HK-2 (cell line): ENCODE measurements at regions not wholly inside any gene's neighbourhood (a gene's known extent, or its start where the extent isn't known, plus 50 kb on each side); places are given as distances from the start of the nearest gene placed in this dataset.

Experiments used
- DNase-seq: peaks from one replicate; pipeline ENCODE4 v3.0.0-alpha.2; 2018; ENCODE audit not compliant: unreplicated experiment

DNA sequence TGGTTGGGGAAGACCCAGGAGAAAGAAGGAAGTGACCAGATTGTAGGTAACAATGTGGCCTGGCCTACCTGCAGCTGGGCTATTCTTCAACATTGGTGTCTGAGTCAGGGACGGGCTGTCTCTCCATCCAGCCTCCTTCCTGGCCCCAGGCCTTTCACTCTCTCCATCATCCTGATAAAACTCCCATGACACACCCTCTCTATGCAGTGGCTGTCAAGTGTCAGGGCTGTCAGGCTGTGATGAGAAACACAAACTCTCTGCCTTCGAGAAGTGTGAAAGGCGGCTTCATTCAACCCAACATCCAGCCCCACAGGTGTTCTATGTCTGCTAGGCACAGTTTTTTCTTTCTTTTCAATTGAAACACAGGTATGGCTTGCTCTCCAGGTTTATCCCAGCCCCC, 153.3 kb upstream of the VSTM2B start:
- DNase-seq: no peak

GRCh38 chr19:29372921-29373797, 152.6 kb upstream of the VSTM2B start:
- no peak for DNase-seq

GRCh38 chr19:29375429-29376119, 150.2 kb upstream of the VSTM2B start:
- no peak for DNase-seq

- no peak for DNase-seq
Measured at GRCh38 chr19:29376855-29377354, 148.9 kb upstream of the VSTM2B start.

DNA sequence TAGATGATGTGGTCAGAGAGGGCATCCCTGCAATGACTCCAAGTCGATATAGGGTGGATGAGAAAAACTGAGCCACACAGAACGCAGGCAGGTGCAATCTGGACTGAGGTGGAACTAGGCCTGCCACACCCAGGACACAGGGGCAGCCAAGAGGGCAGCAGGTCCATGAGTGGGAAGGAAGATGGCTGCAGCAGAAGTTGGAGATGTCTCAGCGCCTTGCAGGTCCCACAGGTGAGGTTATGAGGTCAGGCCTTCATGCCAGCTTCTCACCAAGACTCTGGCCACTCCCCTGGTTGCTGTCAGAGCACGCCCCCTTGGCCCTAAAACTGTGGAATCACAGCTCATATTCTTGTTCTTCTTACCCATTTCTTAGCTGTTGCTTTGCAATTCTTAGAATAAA, 147.7 kb upstream of the VSTM2B start:
- no peak for DNase-seq

- no peak for DNase-seq
Measured at GRCh38 chr19:29378543-29379080, 147.2 kb upstream of the VSTM2B start.

GRCh38 chr19:29379257-29380021, 146.4 kb upstream of the VSTM2B start:
- no peak for DNase-seq

- DNase-seq: no peak
Measured at GRCh38 chr19:29380581-29380980, 145.2 kb upstream of the VSTM2B start.

DNA sequence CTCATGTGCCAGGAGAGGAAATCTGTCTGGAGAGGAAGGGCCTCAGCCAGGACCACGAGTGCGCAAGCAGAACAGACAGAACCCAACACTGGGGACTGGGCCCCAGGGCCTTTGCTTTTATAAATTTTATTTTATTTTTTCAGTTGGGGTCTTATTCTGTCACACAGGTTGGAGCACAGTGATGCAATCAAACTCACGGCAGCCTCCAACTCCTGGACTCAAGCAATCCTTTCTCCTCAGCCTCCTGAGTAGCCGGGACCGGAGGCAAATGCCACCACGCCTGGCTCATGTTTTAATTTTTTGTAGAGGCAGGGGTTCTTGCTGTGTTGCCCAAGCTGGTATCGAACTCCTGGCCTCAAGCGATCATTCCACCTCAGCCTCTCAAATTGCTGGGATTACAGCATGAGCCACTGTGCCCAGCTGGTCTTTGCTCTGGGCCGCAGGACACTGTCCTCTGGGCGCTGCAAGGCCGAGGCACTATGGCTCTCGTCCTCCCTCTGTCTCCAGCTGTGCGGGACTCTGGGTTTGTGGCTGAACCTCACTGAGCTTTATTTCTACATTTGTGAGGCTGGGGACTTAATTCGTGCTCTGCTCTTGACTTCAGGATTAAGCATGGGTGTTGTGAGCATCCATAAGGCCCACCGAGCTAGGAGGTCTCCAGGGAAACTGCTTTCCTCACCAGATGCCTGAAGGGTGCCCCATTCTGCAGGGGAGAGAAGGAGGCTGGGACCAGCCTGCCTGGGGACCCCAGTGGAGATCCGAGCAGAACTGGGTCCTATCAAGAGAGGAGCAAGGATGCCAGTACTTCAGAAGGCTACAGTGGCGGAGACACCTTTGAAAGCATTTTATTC, 144.2 kb upstream of the VSTM2B start:
- no peak for DNase-seq

DNA sequence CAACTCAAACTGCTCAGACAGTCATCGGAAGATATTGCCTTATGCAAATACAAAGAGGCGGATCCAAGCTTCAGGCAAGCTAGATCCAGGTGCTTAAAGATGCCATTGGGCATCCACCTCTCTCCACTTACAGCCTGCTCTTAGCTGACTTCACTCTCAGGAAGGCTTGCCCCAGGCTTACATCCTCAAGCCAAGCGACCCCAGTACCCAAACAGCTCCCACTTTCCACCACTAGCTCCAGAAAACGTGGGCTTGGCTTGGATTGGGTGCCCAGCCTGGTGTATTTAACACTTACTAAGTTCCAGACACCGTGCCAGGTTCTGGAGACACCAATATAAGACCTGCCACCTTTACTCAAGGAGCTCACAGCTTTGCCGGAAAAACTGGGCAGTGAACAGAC, 142.1 kb upstream of the VSTM2B start:
- DNase-seq: no peak

- no peak for DNase-seq
Measured at GRCh38 chr19:29384656-29385055, 141.1 kb upstream of the VSTM2B start.

DNA sequence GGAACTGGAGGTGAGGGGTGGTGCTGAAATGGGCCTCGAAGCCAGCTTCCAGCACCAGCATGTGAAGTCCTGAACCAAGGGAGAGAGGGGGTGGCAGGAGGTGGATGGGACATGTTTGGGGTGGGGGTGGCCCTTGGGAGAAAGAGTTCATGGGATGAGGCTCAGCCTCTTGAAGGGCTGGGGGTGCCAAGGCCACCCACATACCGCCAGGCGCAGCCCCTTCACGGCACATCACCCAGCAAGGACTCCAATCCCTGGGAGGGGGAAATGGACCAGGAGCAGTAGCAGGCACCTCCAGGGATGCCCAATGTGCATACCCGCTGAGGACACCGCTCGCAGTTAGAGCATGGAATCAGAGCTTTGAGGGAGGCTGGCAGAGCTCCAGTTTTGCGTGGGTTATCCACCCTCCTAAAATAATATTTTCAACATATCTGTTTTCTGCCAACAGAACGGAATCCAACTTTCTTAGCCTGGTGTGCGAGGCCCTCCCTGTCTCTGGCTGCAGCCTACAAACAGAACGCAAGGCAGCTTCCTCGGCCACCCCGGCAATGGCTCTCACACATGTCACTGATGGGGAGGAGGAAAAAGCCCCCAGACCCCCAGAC, 140.5 kb upstream of the VSTM2B start:
- DNase-seq: no peak

- DNase-seq: no peak
Measured at GRCh38 chr19:29386970-29387369, 138.8 kb upstream of the VSTM2B start.

DNA sequence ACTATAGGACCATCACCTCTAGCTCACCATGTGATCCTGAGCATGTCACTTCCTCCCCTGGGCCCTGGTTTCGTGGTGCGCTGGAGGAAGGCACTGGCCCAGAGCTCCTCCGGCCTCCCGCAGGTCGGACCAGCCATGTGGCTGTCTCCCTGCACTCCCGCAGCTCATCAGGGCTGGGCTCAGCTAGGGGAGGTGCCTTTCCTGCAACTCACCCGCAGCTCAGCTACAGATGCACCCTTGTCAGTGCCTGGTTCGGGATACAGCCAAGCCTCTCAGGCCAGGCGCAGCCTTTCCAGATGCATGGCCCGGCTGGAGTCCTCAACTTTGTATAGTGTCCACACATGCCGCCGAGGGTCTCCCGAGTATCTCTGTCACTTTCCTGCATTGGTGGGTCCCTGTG, 138.2 kb upstream of the VSTM2B start:
- DNase-seq: no peak

DNA sequence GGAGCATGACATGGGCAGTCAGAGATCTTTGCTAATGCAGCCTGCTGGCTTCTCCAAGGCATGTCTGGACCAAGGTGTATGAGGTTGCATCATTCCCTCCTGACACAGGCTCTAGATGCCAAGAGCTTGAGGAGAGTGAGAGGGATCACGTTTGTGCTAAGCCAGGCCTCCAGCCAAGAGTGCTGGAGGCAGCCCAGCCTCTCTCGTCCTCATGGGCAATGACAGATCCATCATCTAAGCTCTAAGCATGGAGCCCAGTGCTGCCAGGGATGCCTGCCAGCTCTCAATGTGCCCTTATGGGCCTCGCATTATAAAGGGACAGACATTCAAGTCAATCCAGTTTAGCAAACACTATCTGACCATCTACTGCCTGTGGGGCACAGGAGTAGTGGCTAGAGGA, 136.3 kb upstream of the VSTM2B start:
- no peak for DNase-seq

GRCh38 chr19:29390742-29391141, 135.1 kb upstream of the VSTM2B start:
- no peak for DNase-seq

- DNase-seq: no peak
Measured at GRCh38 chr19:29393915-29394460, 131.8 kb upstream of the VSTM2B start.

DNA sequence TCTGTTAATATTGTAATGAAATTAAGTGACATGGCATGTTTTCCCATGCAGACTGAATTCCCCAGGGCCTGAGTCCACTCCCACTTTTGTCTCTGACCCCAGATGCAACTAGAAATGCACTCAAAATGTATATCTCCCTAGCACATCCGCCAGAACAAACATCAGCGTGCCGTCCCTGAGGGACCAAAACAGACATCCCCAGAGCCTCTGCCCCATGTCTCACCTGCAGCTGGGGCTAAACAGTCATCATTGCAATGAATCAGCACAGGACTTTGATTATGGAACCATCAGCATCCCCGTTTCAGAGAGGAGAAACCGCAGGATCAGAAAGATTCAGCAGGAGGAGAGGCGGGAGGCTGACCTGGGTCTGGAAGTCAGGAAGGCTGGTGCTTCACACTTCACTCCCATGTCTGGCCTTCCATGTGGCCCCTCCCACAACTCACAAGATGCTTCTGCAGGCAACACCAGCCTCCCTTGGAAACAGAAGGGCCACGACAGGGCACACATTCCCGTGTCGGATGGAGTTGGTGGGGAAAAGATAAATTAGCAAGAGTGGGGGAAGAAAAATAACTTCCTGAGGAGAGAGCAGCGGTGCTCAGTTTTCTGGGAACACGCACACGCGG, 130.6 kb upstream of the VSTM2B start:
- no peak for DNase-seq

GRCh38 chr19:29395734-29396414, 129.9 kb upstream of the VSTM2B start:
- no peak for DNase-seq
